RWPE1 (cell line): ENCODE measurements at regions not wholly inside any gene's neighbourhood (a gene's known extent, or its start where the extent isn't known, plus 50 kb on each side); places are given as distances from the start of the nearest gene placed in this dataset.

ENCODE experiments used
- CTCF ChIA-PET: fragments of 350-600 bp; sonication (Branson Sonifier 250); formaldehyde crosslinking; extraction: SDS; loops from one replicate; lab custom pipeline; 2021; lab: Yijun Ruan, JAX
- POLR2A ChIA-PET: fragments of 400-600 bp; formaldehyde crosslinking; extraction: SDS; loops from one replicate; lab custom pipeline; 2020; ENCODE audit warnings: antibody characterized with exemption; ENCODE audit not compliant: low non-redundant PET; lab: Yijun Ruan, JAX
- DNase-seq: peaks from one replicate; pipeline ENCODE4 v3.0.0; 2012; ENCODE audit warnings: low spot score
- H3K27ac ChIP-seq: fragments of 450-650 bp; 2 replicates; pipeline ENCODE4 v1.5.1; 2017
- TF ChIP-seq, protein P1 (sequence below): fragments of 450-650 bp; conservative IDR thresholded peaks from 2 replicates; pipeline ENCODE4 v1.5.1; 2017; ENCODE audit warnings: low read depth, mild to moderate bottlenecking

DNA sequence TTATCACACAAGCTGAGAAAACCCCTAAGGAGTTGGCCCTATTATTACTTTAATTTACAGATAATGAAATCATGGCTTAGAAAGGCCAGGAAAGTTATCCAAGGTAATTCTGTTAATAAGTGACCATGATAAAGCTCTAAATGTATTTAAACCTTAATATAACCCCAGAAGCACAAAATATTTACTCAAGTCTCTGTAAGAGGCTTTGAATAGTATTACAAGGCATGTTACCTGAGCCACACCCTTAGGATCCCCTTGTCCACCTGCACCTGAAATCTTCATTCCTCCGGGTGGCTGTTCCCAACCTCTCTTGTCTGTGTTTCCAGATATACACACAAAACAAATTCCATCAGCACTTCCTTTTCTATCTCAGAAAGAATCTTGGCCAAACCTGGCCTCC, 271.6 kb upstream of the BMP2 start:
- no peak for DNase-seq
- TF ChIP-seq, protein P1, sequence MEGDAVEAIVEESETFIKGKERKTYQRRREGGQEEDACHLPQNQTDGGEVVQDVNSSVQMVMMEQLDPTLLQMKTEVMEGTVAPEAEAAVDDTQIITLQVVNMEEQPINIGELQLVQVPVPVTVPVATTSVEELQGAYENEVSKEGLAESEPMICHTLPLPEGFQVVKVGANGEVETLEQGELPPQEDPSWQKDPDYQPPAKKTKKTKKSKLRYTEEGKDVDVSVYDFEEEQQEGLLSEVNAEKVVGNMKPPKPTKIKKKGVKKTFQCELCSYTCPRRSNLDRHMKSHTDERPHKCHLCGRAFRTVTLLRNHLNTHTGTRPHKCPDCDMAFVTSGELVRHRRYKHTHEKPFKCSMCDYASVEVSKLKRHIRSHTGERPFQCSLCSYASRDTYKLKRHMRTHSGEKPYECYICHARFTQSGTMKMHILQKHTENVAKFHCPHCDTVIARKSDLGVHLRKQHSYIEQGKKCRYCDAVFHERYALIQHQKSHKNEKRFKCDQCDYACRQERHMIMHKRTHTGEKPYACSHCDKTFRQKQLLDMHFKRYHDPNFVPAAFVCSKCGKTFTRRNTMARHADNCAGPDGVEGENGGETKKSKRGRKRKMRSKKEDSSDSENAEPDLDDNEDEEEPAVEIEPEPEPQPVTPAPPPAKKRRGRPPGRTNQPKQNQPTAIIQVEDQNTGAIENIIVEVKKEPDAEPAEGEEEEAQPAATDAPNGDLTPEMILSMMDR: no peak
- H3K27ac ChIP-seq: no peak overlapping the region
- CTCF ChIA-PET: no interaction called here
- POLR2A ChIA-PET: no interaction called here

DNA sequence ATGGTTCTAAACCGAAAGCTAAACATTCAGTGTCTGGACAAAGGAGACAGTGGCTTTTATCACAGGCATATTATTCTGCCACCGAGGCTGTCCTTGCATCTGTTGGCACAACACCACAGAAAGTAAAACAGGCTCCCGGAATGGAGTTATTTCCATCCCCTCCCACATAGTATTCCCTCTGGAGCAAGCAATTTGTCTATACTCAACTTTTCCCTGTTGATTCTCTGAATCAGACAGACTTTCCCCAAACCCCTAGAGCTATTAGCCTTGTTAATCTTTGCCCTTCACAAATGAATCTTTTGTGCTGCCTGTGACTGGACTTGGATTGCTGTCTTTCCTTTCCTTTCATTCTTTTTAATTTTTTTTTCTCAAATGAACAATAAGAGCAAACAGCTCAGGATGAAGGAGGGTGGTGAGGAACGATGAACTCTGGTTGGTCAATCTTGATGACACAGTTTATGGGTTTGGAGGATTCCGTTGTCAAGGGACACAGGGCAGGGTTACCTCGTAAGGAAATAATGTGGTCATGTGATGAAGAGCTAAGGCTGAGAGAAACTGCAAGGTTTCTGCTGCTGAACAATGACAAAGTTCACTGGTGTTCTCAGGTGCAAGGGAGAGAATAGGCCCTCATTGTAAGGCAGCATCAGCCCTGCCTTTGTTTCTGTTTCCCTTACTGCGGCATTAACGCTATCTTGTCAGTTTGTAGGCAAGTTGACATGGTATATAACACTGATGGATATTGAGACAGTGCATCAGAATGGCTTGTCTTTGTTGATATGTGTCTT, 275.0 kb upstream of the BMP2 start:
- no peak overlapping the region for H3K27ac ChIP-seq
- peak; percentile 12 for DNase-seq
- ChIA-PET CTCF (no interaction called here), POLR2A (no interaction called here)
- TF ChIP-seq, protein P1: no peak

DNA sequence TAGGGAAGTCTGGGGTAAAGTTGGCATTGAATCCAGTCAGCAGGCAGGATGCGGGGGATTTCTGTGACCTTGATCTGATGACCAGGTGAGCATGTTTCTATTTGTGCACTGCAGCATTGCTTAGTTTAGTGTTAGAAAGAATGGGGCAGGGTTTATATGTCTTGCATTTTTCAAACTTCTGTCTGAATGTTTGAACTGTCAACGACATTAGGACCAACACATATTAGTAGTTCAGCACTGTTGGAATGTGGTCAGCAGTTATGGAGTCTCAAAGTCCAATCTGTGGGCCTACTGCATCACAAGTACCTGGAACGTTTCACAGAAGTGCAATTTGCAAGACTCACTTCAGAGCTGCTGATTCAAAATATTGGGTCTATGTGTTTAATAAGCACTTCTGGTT, 276.6 kb upstream of the BMP2 start:
- CTCF ChIA-PET: no interaction called here

DNA sequence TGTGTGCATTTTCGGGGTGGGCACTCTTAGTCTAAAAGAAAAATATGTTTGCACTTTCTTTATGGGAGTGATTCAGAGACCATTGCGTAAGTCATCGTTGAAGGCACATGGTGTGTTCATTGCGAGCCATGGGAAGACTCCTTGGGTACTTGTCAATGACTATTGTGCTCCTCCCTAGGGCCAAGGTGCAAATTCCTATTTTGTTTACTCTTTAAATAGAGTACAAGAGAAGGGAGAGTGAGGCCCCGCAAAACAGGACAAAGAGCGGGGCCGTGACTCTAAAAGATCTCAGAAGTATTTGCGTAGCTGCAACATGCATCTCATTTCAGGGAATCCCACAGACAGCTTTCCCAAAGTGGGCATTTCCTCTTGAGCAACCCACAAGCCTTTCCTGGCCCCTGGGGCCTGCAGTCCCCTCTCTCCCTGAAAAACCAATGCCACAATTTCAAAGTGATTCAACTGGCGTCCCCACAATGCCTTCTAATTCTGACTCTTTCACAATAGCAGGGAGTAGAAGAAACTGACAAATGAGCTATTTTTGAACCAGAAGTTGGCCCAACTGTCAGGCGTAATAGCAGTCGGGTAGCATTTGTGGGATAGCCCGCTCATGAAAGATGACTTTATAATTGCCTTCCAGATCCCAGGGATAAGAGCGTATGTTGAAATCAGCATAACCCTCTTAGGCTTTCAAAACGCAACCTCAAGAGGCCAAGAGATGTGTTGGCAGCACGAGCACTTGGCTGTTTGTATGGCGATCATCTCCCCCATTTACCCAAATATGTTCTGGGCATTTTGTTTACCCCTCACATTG, 277.9 kb upstream of the BMP2 start:
- ChIA-PET CTCF (interaction anchor here (0.6 kb wide), 1 partner anchor 1624 kb away, joined by 3 read pairs; no protein-coding TSS in a partner anchor), POLR2A (no interaction called here)
- TF ChIP-seq, protein P1: no peak
- no peak for DNase-seq
- no peak overlapping the region for H3K27ac ChIP-seq

More for the DNA sequence above, 276.6 kb upstream of the BMP2 start:
- H3K27ac ChIP-seq: no peak overlapping the region
- DNase-seq: no peak
- TF ChIP-seq, protein P1: no peak
- POLR2A ChIA-PET: no interaction called here

DNA sequence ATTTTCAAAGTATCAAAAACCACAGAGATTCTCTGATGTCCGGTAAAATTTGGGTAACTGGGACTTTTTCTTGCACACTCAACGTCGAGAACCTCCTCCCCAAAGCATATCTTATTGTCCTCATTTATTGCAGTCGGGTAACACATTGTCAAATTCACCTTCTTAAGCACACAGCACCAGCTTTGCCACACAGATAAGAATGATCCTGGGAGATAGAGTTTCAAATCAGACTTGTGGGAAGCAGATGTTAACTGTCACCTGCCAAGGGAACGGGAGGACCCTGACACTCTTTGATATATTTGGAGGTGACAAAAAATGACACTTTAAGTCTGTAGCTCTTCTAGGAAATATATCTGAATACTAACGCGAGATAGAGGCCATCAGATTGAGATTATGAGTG, 282.1 kb upstream of the BMP2 start:
- ChIA-PET CTCF (no interaction called here), POLR2A (no interaction called here)
- no peak for DNase-seq
- no peak overlapping the region for H3K27ac ChIP-seq
- TF ChIP-seq, protein P1: no peak

DNA sequence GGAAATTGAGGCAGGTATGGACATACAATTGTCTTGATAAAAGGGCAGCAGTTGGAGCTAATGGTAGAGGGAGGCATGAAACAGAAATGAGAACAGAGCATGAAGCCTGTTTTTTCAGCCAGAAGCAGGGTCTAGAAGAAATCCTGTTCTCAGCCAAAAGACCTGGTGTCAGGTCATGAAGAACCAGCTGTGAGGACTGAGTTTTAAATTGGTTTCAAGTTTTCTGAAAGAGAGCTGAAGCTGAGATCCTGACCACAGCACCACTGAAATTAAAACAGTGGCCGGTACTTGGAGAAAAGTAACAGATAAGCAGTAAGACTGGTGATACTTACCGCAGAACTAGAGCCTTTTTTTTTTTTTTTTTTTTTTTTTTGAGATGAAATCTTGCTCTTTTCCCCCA, 283.8 kb upstream of the BMP2 start:
- DNase-seq: no peak
- TF ChIP-seq, protein P1: no peak
- POLR2A ChIA-PET: no interaction called here
- CTCF ChIA-PET: no interaction called here
- H3K27ac ChIP-seq: no peak overlapping the region
